GM18907 (cell line): ENCODE measurements at regions not wholly inside any gene's neighbourhood (a gene's known extent, or its start where the extent isn't known, plus 50 kb on each side); places are given as distances from the start of the nearest gene placed in this dataset.
A peak's percentile ranks its signal among the peaks of the same experiment; 100 is the strongest.

Experiments
- ATAC-seq: cut with Tn5 transposase; IDR thresholded peaks from one replicate; pipeline ENCODE4 v1.9.1; 2021; ENCODE audit warnings: mild to moderate bottlenecking, moderate library complexity; ENCODE audit not compliant: unreplicated experiment

- no peak for ATAC-seq
Measured at GRCh38 chr5:5616247-5616895, 193.9 kb downstream of the ICE1 start.

GRCh38 chr5:5615569-5615968, 193.1 kb downstream of the ICE1 start:
- ATAC-seq = no peak

- ATAC-seq = peak; percentile 64
Measured at GRCh38 chr5:5613261-5613990, 190.9 kb downstream of the ICE1 start.

GRCh38 chr5:5612096-5612495, 189.6 kb downstream of the ICE1 start:
- ATAC-seq = no peak

- ATAC-seq = no peak
Measured at GRCh38 chr5:5609935-5610334, 187.5 kb downstream of the ICE1 start.

GRCh38 chr5:5605170-5605764, 182.8 kb downstream of the ICE1 start:
- no peak for ATAC-seq

GRCh38 chr5:5602554-5602953, 180.1 kb downstream of the ICE1 start:
- ATAC-seq = no peak

- no peak for ATAC-seq
Measured at GRCh38 chr5:5598547-5599113, 176.2 kb downstream of the ICE1 start.

- no peak for ATAC-seq
Measured at GRCh38 chr5:5593391-5593790, 170.9 kb downstream of the ICE1 start.

GRCh38 chr5:5592541-5592940, 170.1 kb downstream of the ICE1 start:
- ATAC-seq = no peak

- ATAC-seq = no peak
Measured at GRCh38 chr5:5591567-5591966, 169.1 kb downstream of the ICE1 start.

GRCh38 chr5:5589857-5590256, 167.4 kb downstream of the ICE1 start:
- ATAC-seq = no peak

- ATAC-seq = no peak
Measured at GRCh38 chr5:5588887-5589826, 166.7 kb downstream of the ICE1 start.

- ATAC-seq = no peak
Measured at GRCh38 chr5:5588386-5588785, 165.9 kb downstream of the ICE1 start.

- ATAC-seq = no peak
Measured at GRCh38 chr5:5587474-5587873, 165.0 kb downstream of the ICE1 start.

GRCh38 chr5:5586721-5587120, 164.2 kb downstream of the ICE1 start:
- ATAC-seq = no peak

- ATAC-seq = no peak
Measured at GRCh38 chr5:5585751-5586341, 163.4 kb downstream of the ICE1 start.

GRCh38 chr5:5584751-5585150, 162.3 kb downstream of the ICE1 start:
- no peak for ATAC-seq

GRCh38 chr5:5584236-5584745, 161.8 kb downstream of the ICE1 start:
- no peak for ATAC-seq

- no peak for ATAC-seq
Measured at GRCh38 chr5:5583832-5584231, 161.4 kb downstream of the ICE1 start.
